ENCODE measurements at regions not wholly inside any gene's neighbourhood (a gene's known extent, or its start where the extent isn't known, plus 50 kb on each side); places are given as distances from the start of the nearest gene placed in this dataset.

GRCh38 chr17:73799096-73799495 lies 154.9 kb upstream of the SDK2 start:
- TF ChIP-seq, protein P1, sequence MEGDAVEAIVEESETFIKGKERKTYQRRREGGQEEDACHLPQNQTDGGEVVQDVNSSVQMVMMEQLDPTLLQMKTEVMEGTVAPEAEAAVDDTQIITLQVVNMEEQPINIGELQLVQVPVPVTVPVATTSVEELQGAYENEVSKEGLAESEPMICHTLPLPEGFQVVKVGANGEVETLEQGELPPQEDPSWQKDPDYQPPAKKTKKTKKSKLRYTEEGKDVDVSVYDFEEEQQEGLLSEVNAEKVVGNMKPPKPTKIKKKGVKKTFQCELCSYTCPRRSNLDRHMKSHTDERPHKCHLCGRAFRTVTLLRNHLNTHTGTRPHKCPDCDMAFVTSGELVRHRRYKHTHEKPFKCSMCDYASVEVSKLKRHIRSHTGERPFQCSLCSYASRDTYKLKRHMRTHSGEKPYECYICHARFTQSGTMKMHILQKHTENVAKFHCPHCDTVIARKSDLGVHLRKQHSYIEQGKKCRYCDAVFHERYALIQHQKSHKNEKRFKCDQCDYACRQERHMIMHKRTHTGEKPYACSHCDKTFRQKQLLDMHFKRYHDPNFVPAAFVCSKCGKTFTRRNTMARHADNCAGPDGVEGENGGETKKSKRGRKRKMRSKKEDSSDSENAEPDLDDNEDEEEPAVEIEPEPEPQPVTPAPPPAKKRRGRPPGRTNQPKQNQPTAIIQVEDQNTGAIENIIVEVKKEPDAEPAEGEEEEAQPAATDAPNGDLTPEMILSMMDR (IDR thresholded peaks at IDR 0.05), result no peak
- no peak for TF ChIP-seq POLR2A (IDR thresholded peaks at IDR 0.05)
